ENCODE measurements at regions not wholly inside any gene's neighbourhood (a gene's known extent, or its start where the extent isn't known, plus 50 kb on each side); places are given as distances from the start of the nearest gene placed in this dataset.

DNA sequence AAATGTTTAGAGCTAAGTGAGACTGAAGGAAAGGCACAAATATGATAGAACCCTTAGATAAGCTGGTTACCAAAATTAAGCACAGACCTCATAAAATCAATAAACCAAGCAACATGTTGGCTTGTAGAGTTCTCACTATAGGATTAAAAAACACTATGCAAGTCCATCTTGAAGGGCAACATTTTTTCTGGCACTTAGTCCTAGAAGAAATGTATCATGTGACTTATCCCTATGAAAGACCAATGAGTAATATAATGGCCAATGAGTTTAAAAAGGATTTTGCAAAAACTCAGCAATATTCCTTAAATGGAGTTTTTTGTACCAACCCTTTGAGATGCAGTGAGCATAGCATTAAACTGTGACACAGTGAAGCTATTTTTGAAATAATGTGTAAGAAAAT lies 216.3 kb upstream of the ADRA1B start:
- intact Hi-C loops (cut with micrococcal nuclease): no loop called here
- Mint-ChIP-seq H3K9me3 (no peaks in the 10 kb centered on the region), H3K4me1 (ENCODE audit: low read depth) (no peaks in the 10 kb centered on the region), H3K27me3 (no peaks in the 10 kb centered on the region), H3K36me3 (ENCODE audit: low read depth) (no peaks in the 10 kb centered on the region), H3K4me3 (no peak overlapping the region), H3K27ac (no peak overlapping the region)

DNA sequence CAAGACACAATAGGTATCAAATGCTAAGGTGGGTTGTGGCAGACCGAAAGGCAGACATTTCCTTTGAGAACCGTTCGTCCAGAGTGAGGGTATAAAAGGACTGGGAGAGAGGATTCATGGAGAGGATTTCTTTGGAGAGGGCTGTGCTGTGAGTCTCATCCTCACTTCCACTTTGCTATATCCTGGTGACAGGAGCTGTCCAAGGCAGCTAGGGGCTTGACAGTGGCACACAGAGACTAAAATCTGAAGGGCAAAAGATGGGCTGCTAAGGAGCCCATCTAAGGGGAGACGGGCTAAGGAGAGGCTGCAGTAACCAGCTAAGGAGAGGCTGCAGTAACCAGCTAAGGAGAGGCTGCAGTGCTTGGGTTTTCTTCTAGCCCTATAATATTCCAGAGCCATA lies 214.0 kb upstream of the ADRA1B start:
- Mint-ChIP-seq H3K27ac (no peak overlapping the region), H3K4me1 (ENCODE audit: low read depth) (no peaks in the 10 kb centered on the region), H3K4me3 (no peak overlapping the region), H3K9me3 (peaks cover 6% of the 10 kb centered on the region), H3K36me3 (ENCODE audit: low read depth) (no peaks in the 10 kb centered on the region), H3K27me3 (no peaks in the 10 kb centered on the region)
- intact Hi-C loops (cut with micrococcal nuclease): no loop called here

GRCh38 chr5:159702826-159703225 lies 213.5 kb upstream of the ADRA1B start:
- no peaks in the 10 kb centered on the region for H3K4me1 Mint-ChIP-seq (ENCODE audit: low read depth)
- no peak overlapping the region for H3K27ac Mint-ChIP-seq
- H3K9me3 Mint-ChIP-seq: peaks cover 11% of the 10 kb centered on the region
- H3K27me3 Mint-ChIP-seq: no peaks in the 10 kb centered on the region
- no peak overlapping the region for H3K4me3 Mint-ChIP-seq
- intact Hi-C loops (cut with micrococcal nuclease): no loop called here
- H3K36me3 Mint-ChIP-seq (ENCODE audit: low read depth): no peaks in the 10 kb centered on the region

- Mint-ChIP-seq H3K4me3 (no peak overlapping the region), H3K27ac (no peak overlapping the region), H3K4me1 (ENCODE audit: low read depth) (no peaks in the 10 kb centered on the region), H3K9me3 (peaks cover 20% of the 10 kb centered on the region), H3K36me3 (ENCODE audit: low read depth) (no peaks in the 10 kb centered on the region), H3K27me3 (peaks cover under 1% of the 10 kb centered on the region)
- intact Hi-C loops (cut with micrococcal nuclease): no loop called here
Measured at GRCh38 chr5:159704160-159704559, 212.1 kb upstream of the ADRA1B start.

GRCh38 chr5:159705948-159706347 lies 210.3 kb upstream of the ADRA1B start:
- intact Hi-C loops (cut with micrococcal nuclease): no loop called here
- Mint-ChIP-seq H3K27me3 (peaks cover 2% of the 10 kb centered on the region), H3K9me3 (peaks cover 23% of the 10 kb centered on the region), H3K27ac (no peak overlapping the region), H3K4me1 (ENCODE audit: low read depth) (no peaks in the 10 kb centered on the region), H3K36me3 (ENCODE audit: low read depth) (no peaks in the 10 kb centered on the region), H3K4me3 (no peak overlapping the region)

- Mint-ChIP-seq H3K9me3 (peaks cover 23% of the 10 kb centered on the region), H3K27me3 (peaks cover 4% of the 10 kb centered on the region), H3K27ac (no peak overlapping the region), H3K36me3 (ENCODE audit: low read depth) (no peaks in the 10 kb centered on the region), H3K4me3 (no peak overlapping the region), H3K4me1 (ENCODE audit: low read depth) (no peaks in the 10 kb centered on the region)
- intact Hi-C loops (cut with micrococcal nuclease): no loop called here
Measured at GRCh38 chr5:159708090-159708489, 208.2 kb upstream of the ADRA1B start.

- Mint-ChIP-seq H3K4me3 (no peak overlapping the region), H3K9me3 (peaks cover 13% of the 10 kb centered on the region), H3K36me3 (ENCODE audit: low read depth) (no peaks in the 10 kb centered on the region), H3K27me3 (peaks cover 4% of the 10 kb centered on the region), H3K4me1 (ENCODE audit: low read depth) (no peaks in the 10 kb centered on the region), H3K27ac (no peak overlapping the region)
- intact Hi-C loops (cut with micrococcal nuclease): no loop called here
Measured at GRCh38 chr5:159712672-159713071, 203.6 kb upstream of the ADRA1B start.

- Mint-ChIP-seq H3K9me3 (peaks cover 9% of the 10 kb centered on the region), H3K27ac (no peak overlapping the region), H3K4me3 (no peak overlapping the region), H3K36me3 (ENCODE audit: low read depth) (no peaks in the 10 kb centered on the region), H3K4me1 (ENCODE audit: low read depth) (no peaks in the 10 kb centered on the region), H3K27me3 (peaks cover 4% of the 10 kb centered on the region)
- intact Hi-C loops (cut with micrococcal nuclease): no loop called here
Measured at GRCh38 chr5:159713254-159713653, 203.0 kb upstream of the ADRA1B start.

- H3K27me3 Mint-ChIP-seq: peaks cover 4% of the 10 kb centered on the region
- peaks cover 7% of the 10 kb centered on the region for H3K9me3 Mint-ChIP-seq
- no peak overlapping the region for H3K27ac Mint-ChIP-seq
Measured at GRCh38 chr5:159713773-159714172, 202.5 kb upstream of the ADRA1B start.

GRCh38 chr5:159725475-159725874 lies 190.8 kb upstream of the ADRA1B start:
- Mint-ChIP-seq H3K4me3 (no peak overlapping the region), H3K27ac (no peak overlapping the region), H3K36me3 (ENCODE audit: low read depth) (no peaks in the 10 kb centered on the region), H3K9me3 (no peaks in the 10 kb centered on the region), H3K4me1 (ENCODE audit: low read depth) (no peaks in the 10 kb centered on the region), H3K27me3 (peaks cover 23% of the 10 kb centered on the region)
- intact Hi-C loops (cut with micrococcal nuclease): no loop called here

More at GRCh38 chr5:159713773-159714172, 202.5 kb upstream of the ADRA1B start:
- H3K4me1 Mint-ChIP-seq (ENCODE audit: low read depth): no peaks in the 10 kb centered on the region
- H3K4me3 Mint-ChIP-seq: no peak overlapping the region
- no peaks in the 10 kb centered on the region for H3K36me3 Mint-ChIP-seq (ENCODE audit: low read depth)
- intact Hi-C loops (cut with micrococcal nuclease): no loop called here

DNA sequence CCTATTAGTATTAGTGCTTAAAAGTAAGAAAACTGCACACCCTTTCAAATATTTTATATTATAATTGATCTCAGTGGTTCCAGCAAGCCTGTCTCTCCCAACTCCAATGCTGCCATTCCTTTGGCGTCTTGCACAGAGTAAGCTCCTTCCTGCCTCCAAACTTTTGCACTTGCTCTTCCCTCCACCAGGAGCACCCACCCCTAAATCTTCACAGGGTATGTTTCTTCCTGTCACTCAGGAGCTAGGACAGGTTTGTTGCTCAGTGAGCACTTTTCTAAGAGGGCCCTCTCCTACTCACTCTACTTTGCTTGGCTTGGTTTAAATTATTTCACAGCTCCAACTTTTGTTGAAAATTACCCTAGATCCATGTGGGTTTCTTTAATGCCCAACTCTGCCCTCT lies 189.1 kb upstream of the ADRA1B start:
- Mint-ChIP-seq H3K27me3 (peaks cover 25% of the 10 kb centered on the region), H3K9me3 (no peaks in the 10 kb centered on the region), H3K36me3 (ENCODE audit: low read depth) (no peaks in the 10 kb centered on the region), H3K4me1 (ENCODE audit: low read depth) (no peaks in the 10 kb centered on the region), H3K27ac (no peak overlapping the region), H3K4me3 (no peak overlapping the region)
- intact Hi-C loops (cut with micrococcal nuclease): no loop called here

- Mint-ChIP-seq H3K27me3 (peaks cover 28% of the 10 kb centered on the region), H3K36me3 (ENCODE audit: low read depth) (no peaks in the 10 kb centered on the region), H3K4me1 (ENCODE audit: low read depth) (no peaks in the 10 kb centered on the region), H3K4me3 (no peak overlapping the region), H3K27ac (no peak overlapping the region), H3K9me3 (no peaks in the 10 kb centered on the region)
- intact Hi-C loops (cut with micrococcal nuclease): no loop called here
Measured at GRCh38 chr5:159730285-159730684, 186.0 kb upstream of the ADRA1B start.

- Mint-ChIP-seq H3K27me3 (peaks cover 27% of the 10 kb centered on the region), H3K4me1 (ENCODE audit: low read depth) (no peaks in the 10 kb centered on the region), H3K4me3 (no peak overlapping the region), H3K36me3 (ENCODE audit: low read depth) (no peaks in the 10 kb centered on the region), H3K27ac (no peak overlapping the region), H3K9me3 (no peaks in the 10 kb centered on the region)
- intact Hi-C loops (cut with micrococcal nuclease): no loop called here
Measured at GRCh38 chr5:159732220-159732619, 184.1 kb upstream of the ADRA1B start.

- no peaks in the 10 kb centered on the region for H3K9me3 Mint-ChIP-seq
- no peaks in the 10 kb centered on the region for H3K36me3 Mint-ChIP-seq (ENCODE audit: low read depth)
- H3K4me3 Mint-ChIP-seq: no peak overlapping the region
- peaks cover 17% of the 10 kb centered on the region for H3K27me3 Mint-ChIP-seq
- no peak overlapping the region for H3K27ac Mint-ChIP-seq
- H3K4me1 Mint-ChIP-seq (ENCODE audit: low read depth): no peaks in the 10 kb centered on the region
- intact Hi-C loops (cut with micrococcal nuclease): no loop called here
Measured at GRCh38 chr5:159734366-159734765, 181.9 kb upstream of the ADRA1B start.

GRCh38 chr5:159735036-159735435 lies 181.2 kb upstream of the ADRA1B start:
- intact Hi-C loops (cut with micrococcal nuclease): no loop called here
- Mint-ChIP-seq H3K36me3 (ENCODE audit: low read depth) (no peaks in the 10 kb centered on the region), H3K27ac (no peak overlapping the region)

More at GRCh38 chr5:159735036-159735435, 181.2 kb upstream of the ADRA1B start:
- peaks cover 14% of the 10 kb centered on the region for H3K27me3 Mint-ChIP-seq
- H3K9me3 Mint-ChIP-seq: no peaks in the 10 kb centered on the region
- no peaks in the 10 kb centered on the region for H3K4me1 Mint-ChIP-seq (ENCODE audit: low read depth)
- no peak overlapping the region for H3K4me3 Mint-ChIP-seq

All from dendritic cell treated with granulocyte-macrophage colony-stimulating factor and Interleukin-4, amounts not matched to agents 40 ng/mL and 50 ng/mL, for 4 days (primary cell).